Spleen (tissue), 11 donors: ENCODE measurements at regions not wholly inside any gene's neighbourhood (a gene's known extent, or its start where the extent isn't known, plus 50 kb on each side); places are given as distances from the start of the nearest gene placed in this dataset.

Experiments used
- DNase-seq: peaks from one replicate; pipeline ENCODE4 v3.0.0-alpha.2; 2020
- H3K27ac ChIP-seq, 8 donors: fragments of 200-600 bp; sonication (generic) in 7 of 8; 1 replicate in 4 of 8; 2 replicates in 4 of 8; pipeline versions ENCODE4 v1.5.0 to v1.8.0; 2016 to 2021; ENCODE audit warnings: inconsistent platforms in 4 of 8, mild to moderate bottlenecking in 4 of 8, moderate library complexity in 1 of 8
- H3K27me3 ChIP-seq, 7 donors: fragments of 200-600 bp; sonication (generic) in 6 of 7; replicated peaks in 1 of 7; 1 replicate in 4 of 7; 2 replicates in 3 of 7; pipeline versions ENCODE4 v1.5.0 to v1.8.0; 2016 to 2021; ENCODE audit warnings: inconsistent platforms in 3 of 7, mild to moderate bottlenecking in 1 of 7
- H3K36me3 ChIP-seq, 6 donors: fragments of 200-600 bp; sonication (generic) in 5 of 6; 1 replicate in 4 of 6; 2 replicates in 2 of 6; pipeline versions ENCODE4 v1.5.0 to v1.8.0; 2016 to 2021; ENCODE audit warnings: inconsistent platforms in 2 of 6
- H3K4me1 ChIP-seq, 6 donors: fragments of 200-600 bp; sonication (generic) in 5 of 6; 1 replicate in 3 of 6; 2 replicates in 3 of 6; pipeline versions ENCODE4 v1.5.0 to v1.8.0; 2016 to 2021; ENCODE audit warnings: inconsistent platforms in 3 of 6
- H3K4me3 ChIP-seq, 8 donors: fragments of 200-600 bp; sonication (generic) in 7 of 8; 1 replicate in 4 of 8; 2 replicates in 4 of 8; pipeline versions ENCODE4 v1.5.0 to v1.8.0; 2016 to 2021; ENCODE audit warnings: inconsistent platforms in 4 of 8, mild to moderate bottlenecking in 4 of 8, moderate library complexity in 2 of 8
- H3K9me3 ChIP-seq, 8 donors: fragments of 200-600 bp; sonication (generic) in 7 of 8; 1 replicate in 4 of 8; 2 replicates in 4 of 8; pipeline versions ENCODE4 v1.5.0 to v1.8.0; 2016 to 2021; ENCODE audit warnings: inconsistent platforms in 4 of 8
- CTCF ChIP-seq, 11 experiments: fragments of 200-600 bp in 7 of 11; fragments of 450-650 bp in 4 of 11; sonication (generic) in 4 of 11; IDR thresholded peaks in 8 of 11; conservative IDR thresholded peaks in 3 of 11; 1 replicate in 7 of 11; 2 replicates in 4 of 11; pipeline versions ENCODE4 v1.4.0 to v1.8.0; 2016 to 2021; ENCODE audit warnings: antibody characterized with exemption in 11 of 11, inconsistent platforms in 4 of 11, mild to moderate bottlenecking in 1 of 11
- POLR2A ChIP-seq, 3 donors: fragments of 450-650 bp; IDR thresholded peaks; one replicate each; pipeline ENCODE4 v1.5.1; 2017; ENCODE audit warnings: antibody characterized with exemption in 3 of 3, mild to moderate bottlenecking in 1 of 3
- POLR2AphosphoS5 ChIP-seq, 3 donors: sonication (generic); formaldehyde crosslinking; IDR thresholded peaks; one replicate each; pipeline ENCODE4 v1.5.1; 2017; ENCODE audit warnings: antibody characterized with exemption in 3 of 3
- WGBS, 5 donors: extraction: QIAGEN DNeasy Blood & Tissue Kit in 3 of 5; methylation state at CpG; one replicate each; pipeline versions ENCODE4 v1.1.5 to v1.1.7; 2013 to 2018; 5-methylcytosine and 5-hydroxymethylcytosine counted together
- intact Hi-C: fragments of 100-400 bp; cut with DNase I; formaldehyde crosslinking; loops from one replicate; pipeline ENCODE4 v1.15.0; 2023; ENCODE audit warnings: low total_unique reads
- donor health status: healthy with polysubstance abuse.
- donor health status: DM: no; HTN: no; CAD: no; lungs with moderate emphysema.
- donor health status: DM: no; HTN: no; CAD: no.
- donor health status: Bipolar disorder and iron deficiency.
- donor health status: healthy.
- donor health status: DM: no; HTN: no; CAD: no.
- donor health status: DM: yes; HTN: yes; CAD: no.

- H3K4me1 ChIP-seq = peaks cover 0 to 7% (median 3%) of the 10 kb centered on the region in 6 donors
- 72 to 91% (median 75%) methylated on average over 2 of the region's 2 CpGs for WGBS, 5 donors
- H3K4me3 ChIP-seq = no peak overlapping the region
- peaks cover 0 to 51% (median 19%) of the 10 kb centered on the region in 8 donors for H3K9me3 ChIP-seq
- no peak for DNase-seq
- intact Hi-C loops = no loop called here
- H3K27ac ChIP-seq = no peak overlapping the region
- no peak for TF ChIP-seq POLR2AphosphoS5 (IDR thresholded peaks at IDR 0.05)
- no peak for TF ChIP-seq POLR2A (IDR thresholded peaks at IDR 0.05)
- TF ChIP-seq CTCF (IDR thresholded peaks at IDR 0.05 in 8 of 11, conservative IDR thresholded peaks at IDR 0.05 in 3 of 11) = no peak
- no peaks in the 10 kb centered on the region for H3K36me3 ChIP-seq
- no peaks in the 10 kb centered on the region for H3K27me3 ChIP-seq
Measured at GRCh38 chr5:22968386-22968785, 115.2 kb upstream of the CDH12 start.

GRCh38 chr5:22965960-22966359 lies 112.8 kb upstream of the CDH12 start:
- peaks cover 0 to 6% (median 2%) of the 10 kb centered on the region in 6 donors for H3K4me1 ChIP-seq
- no peaks in the 10 kb centered on the region for H3K36me3 ChIP-seq
- intact Hi-C loops = no loop called here
- DNase-seq = no peak
- no peaks in the 10 kb centered on the region for H3K27me3 ChIP-seq
- no peak overlapping the region for H3K4me3 ChIP-seq
- WGBS, 5 donors = 48 to 60% (median 56%) methylated on average over 1 of the region's 1 CpG
- no peak for TF ChIP-seq POLR2AphosphoS5 (IDR thresholded peaks at IDR 0.05)
- TF ChIP-seq POLR2A (IDR thresholded peaks at IDR 0.05) = no peak
- TF ChIP-seq CTCF (IDR thresholded peaks at IDR 0.05 in 8 of 11, conservative IDR thresholded peaks at IDR 0.05 in 3 of 11) = no peak
- no peak overlapping the region for H3K27ac ChIP-seq
- peaks cover 0 to 47% (median 19%) of the 10 kb centered on the region in 8 donors for H3K9me3 ChIP-seq

GRCh38 chr5:22964632-22965031 lies 111.5 kb upstream of the CDH12 start:
- no peak for TF ChIP-seq POLR2AphosphoS5 (IDR thresholded peaks at IDR 0.05)
- TF ChIP-seq CTCF (IDR thresholded peaks at IDR 0.05 in 8 of 11, conservative IDR thresholded peaks at IDR 0.05 in 3 of 11) = no peak
- no peak for TF ChIP-seq POLR2A (IDR thresholded peaks at IDR 0.05)
- no peak overlapping the region for H3K27ac ChIP-seq
- peaks cover 0 to 6% (median 0%) of the 10 kb centered on the region in 6 donors for H3K4me1 ChIP-seq
- no peaks in the 10 kb centered on the region for H3K27me3 ChIP-seq
- intact Hi-C loops = no loop called here
- H3K36me3 ChIP-seq = no peaks in the 10 kb centered on the region
- WGBS, 5 donors = 73 to 84% (median 81%) methylated on average over 1 of the region's 1 CpG
- DNase-seq = no peak
- H3K9me3 ChIP-seq = peaks cover 0 to 34% (median 15%) of the 10 kb centered on the region in 8 donors
- no peak overlapping the region for H3K4me3 ChIP-seq

GRCh38 chr5:22958462-22959262 lies 105.5 kb upstream of the CDH12 start:
- WGBS, 5 donors = 80 to 85% (median 82%) methylated on average over 3 of the region's 3 CpGs

More at GRCh38 chr5:22958462-22959262, 105.5 kb upstream of the CDH12 start:
- H3K36me3 ChIP-seq = no peaks in the 10 kb centered on the region
- intact Hi-C loops = no loop called here
- H3K27ac ChIP-seq = no peak overlapping the region
- no peak for DNase-seq
- H3K9me3 ChIP-seq = no peaks in the 10 kb centered on the region
- no peaks in the 10 kb centered on the region for H3K27me3 ChIP-seq
- H3K4me3 ChIP-seq = no peak overlapping the region
- H3K4me1 ChIP-seq = no peaks in the 10 kb centered on the region
- no peak for TF ChIP-seq POLR2AphosphoS5 (IDR thresholded peaks at IDR 0.05)
- TF ChIP-seq POLR2A (IDR thresholded peaks at IDR 0.05) = no peak
- no peak for TF ChIP-seq CTCF (IDR thresholded peaks at IDR 0.05 in 8 of 11, conservative IDR thresholded peaks at IDR 0.05 in 3 of 11)
